Tibial nerve (tissue), 3 donors: ENCODE measurements at regions not wholly inside any gene's neighbourhood (a gene's known extent, or its start where the extent isn't known, plus 50 kb on each side); places are given as distances from the start of the nearest gene placed in this dataset.

Experiments
- POLR2A ChIP-seq, 2 donors: fragments of 450-650 bp; IDR thresholded peaks; one replicate each; pipeline ENCODE4 v1.6.1; 2017; ENCODE audit warnings: antibody characterized with exemption in 2 of 2, mild to moderate bottlenecking in 2 of 2, moderate library complexity in 2 of 2
- TF ChIP-seq, protein P1 (sequence below), 5 experiments: fragments of 200-600 bp in 3 of 5; fragments of 450-650 bp in 2 of 5; sonication (generic) in 3 of 5; IDR thresholded peaks; one replicate each; pipeline ENCODE4 v1.5.1; 2016 to 2019; ENCODE audit warnings: antibody characterized with exemption in 5 of 5, mild to moderate bottlenecking in 3 of 5, moderate library complexity in 2 of 5

- no peak for TF ChIP-seq POLR2A (IDR thresholded peaks at IDR 0.05)
- TF ChIP-seq, protein P1, sequence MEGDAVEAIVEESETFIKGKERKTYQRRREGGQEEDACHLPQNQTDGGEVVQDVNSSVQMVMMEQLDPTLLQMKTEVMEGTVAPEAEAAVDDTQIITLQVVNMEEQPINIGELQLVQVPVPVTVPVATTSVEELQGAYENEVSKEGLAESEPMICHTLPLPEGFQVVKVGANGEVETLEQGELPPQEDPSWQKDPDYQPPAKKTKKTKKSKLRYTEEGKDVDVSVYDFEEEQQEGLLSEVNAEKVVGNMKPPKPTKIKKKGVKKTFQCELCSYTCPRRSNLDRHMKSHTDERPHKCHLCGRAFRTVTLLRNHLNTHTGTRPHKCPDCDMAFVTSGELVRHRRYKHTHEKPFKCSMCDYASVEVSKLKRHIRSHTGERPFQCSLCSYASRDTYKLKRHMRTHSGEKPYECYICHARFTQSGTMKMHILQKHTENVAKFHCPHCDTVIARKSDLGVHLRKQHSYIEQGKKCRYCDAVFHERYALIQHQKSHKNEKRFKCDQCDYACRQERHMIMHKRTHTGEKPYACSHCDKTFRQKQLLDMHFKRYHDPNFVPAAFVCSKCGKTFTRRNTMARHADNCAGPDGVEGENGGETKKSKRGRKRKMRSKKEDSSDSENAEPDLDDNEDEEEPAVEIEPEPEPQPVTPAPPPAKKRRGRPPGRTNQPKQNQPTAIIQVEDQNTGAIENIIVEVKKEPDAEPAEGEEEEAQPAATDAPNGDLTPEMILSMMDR (IDR thresholded peaks at IDR 0.05) = no peak
Measured at GRCh38 chr15:68525815-68526214, 53.0 kb upstream of the CORO2B start.
